Cardiac fibroblast (primary cell): ENCODE measurements at regions not wholly inside any gene's neighbourhood (a gene's known extent, or its start where the extent isn't known, plus 50 kb on each side); places are given as distances from the start of the nearest gene placed in this dataset.
"Not testable (repeated sequence)": the region's sequence is repeated elsewhere in the genome, so short reads cannot be mapped to it uniquely, and the experiment has no call there.

ENCODE experiments used
- DNase-seq, 2 donors: peaks; one replicate each; pipeline versions ENCODE4 v3.0.0 to v3.0.0-alpha.2; 2010; ENCODE audit warnings: low read depth in 2 of 2
- H3K4me3 ChIP-seq, 2 donors: replicated peaks in 1 of 2; 1 replicate in 1 of 2; 2 replicates in 1 of 2; pipeline ENCODE4 v1.5.1; 2011; ENCODE audit warnings: low read depth in 2 of 2, low read length in 2 of 2, mild to moderate bottlenecking in 2 of 2, moderate library complexity in 1 of 2
- TF ChIP-seq, protein P1 (sequence below): IDR thresholded peaks from one replicate; pipeline ENCODE4 v1.5.1; 2011; ENCODE audit warnings: low read depth, mild to moderate bottlenecking, low read length, inconsistent platforms

DNA sequence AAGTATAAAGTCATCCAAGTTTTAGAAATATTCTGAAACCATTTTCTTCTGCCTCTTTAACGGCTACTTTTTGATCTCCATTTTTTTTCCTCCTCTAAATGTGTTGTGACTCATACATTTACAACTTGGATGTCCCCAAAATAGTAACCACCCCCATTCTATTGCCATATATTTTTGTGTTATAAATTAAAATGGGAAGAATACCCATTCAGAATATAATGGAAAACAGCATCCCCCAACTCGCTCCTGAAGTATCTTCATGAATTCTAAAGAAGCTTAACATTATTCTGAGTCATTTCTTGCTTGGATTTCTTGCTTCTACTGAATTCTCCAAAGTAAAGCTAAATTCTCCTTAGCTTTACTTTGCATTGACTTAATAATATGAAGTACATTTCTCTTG is 92.0 kb upstream of the PTPN13 start:
- no peak for DNase-seq
- TF ChIP-seq, protein P1, sequence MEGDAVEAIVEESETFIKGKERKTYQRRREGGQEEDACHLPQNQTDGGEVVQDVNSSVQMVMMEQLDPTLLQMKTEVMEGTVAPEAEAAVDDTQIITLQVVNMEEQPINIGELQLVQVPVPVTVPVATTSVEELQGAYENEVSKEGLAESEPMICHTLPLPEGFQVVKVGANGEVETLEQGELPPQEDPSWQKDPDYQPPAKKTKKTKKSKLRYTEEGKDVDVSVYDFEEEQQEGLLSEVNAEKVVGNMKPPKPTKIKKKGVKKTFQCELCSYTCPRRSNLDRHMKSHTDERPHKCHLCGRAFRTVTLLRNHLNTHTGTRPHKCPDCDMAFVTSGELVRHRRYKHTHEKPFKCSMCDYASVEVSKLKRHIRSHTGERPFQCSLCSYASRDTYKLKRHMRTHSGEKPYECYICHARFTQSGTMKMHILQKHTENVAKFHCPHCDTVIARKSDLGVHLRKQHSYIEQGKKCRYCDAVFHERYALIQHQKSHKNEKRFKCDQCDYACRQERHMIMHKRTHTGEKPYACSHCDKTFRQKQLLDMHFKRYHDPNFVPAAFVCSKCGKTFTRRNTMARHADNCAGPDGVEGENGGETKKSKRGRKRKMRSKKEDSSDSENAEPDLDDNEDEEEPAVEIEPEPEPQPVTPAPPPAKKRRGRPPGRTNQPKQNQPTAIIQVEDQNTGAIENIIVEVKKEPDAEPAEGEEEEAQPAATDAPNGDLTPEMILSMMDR = no peak
- no peak overlapping the region for H3K4me3 ChIP-seq

DNA sequence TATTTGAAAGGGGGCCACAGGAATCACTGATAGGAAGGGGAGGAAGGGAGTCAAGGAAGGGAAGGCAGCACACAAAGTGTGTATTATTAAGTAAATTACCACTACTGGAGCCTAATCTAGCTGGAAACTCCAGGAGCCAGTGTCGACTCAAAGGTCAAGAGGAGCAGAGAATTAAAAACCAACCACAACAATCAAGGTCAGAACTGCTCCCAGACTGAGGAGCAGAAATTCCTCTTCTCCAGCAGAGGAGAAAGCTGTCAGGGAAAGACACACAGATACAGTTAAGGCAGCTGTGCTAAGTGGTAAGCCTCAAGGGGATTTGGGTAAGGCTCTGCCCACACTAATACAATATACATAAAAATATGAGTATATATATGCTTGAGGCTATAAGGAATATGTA is 87.5 kb upstream of the PTPN13 start:
- TF ChIP-seq, protein P1 = no peak
- DNase-seq = no peak
- no peak overlapping the region for H3K4me3 ChIP-seq

DNA sequence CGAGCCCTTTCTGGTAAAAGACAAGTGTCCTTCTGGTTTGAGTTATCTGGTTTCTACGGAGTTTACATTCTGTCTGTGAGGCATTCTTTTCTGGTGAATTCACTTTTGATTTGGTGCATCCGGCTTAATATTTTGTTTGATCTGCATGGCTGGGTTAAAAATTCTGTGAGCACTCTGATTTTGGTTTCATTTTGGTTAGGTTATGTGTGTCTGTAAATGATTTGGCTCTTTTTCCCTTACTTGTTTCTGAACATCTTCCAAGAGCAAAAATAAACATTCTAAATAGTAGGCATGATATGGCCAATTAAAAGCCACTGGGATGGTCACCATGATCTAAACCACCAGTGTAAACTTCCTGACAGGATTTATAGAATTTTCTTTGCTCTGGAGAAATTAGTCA is 85.7 kb upstream of the PTPN13 start:
- peak; percentile 15 to 29 for DNase-seq
- TF ChIP-seq, protein P1 = no peak
- peak overlapping the region in 1 of 2 donors; percentile 11 for H3K4me3 ChIP-seq

DNA sequence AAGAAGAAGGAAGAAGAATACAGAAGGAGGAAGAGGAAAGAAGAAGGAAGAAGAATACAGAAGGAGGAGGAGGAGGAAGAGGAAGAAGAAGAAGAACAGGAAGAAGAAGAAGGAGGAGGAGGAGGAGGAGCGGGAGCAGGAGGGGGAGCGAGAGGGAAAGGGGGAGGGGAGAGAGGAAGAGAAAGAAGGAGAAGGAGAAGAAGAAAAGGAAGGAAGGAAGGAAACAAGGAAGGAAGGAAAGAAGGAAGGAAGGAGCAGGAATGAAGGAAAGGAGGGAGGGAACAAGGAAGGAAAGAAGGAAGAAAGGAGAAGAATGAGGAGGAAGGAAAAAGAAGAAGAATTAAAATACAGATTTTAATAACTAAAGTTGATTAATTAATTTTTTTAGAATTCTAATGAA is 82.5 kb upstream of the PTPN13 start:
- TF ChIP-seq, protein P1 = no peak
- no peak for DNase-seq
- H3K4me3 ChIP-seq = no peak overlapping the region

DNA sequence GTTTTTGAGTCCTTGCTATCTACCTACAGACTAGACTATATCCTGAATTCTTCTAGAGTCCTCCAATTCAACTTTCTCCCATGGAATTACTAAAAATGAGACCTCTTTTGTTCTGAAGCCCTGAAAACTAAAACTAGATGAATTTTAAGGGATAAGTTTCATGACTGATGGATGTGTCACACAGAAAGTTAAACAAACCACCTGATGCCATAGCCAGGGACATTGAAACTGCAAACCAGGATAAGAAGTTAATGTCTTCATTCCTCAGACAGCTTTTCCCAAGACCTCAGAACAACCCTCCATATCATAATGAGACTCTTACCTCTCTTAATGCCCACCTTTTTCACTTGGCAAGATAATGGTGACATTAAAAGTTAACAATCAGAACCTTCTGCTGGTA is 81.5 kb upstream of the PTPN13 start:
- TF ChIP-seq, protein P1 = no peak
- no peak for DNase-seq
- H3K4me3 ChIP-seq = no peak overlapping the region

DNA sequence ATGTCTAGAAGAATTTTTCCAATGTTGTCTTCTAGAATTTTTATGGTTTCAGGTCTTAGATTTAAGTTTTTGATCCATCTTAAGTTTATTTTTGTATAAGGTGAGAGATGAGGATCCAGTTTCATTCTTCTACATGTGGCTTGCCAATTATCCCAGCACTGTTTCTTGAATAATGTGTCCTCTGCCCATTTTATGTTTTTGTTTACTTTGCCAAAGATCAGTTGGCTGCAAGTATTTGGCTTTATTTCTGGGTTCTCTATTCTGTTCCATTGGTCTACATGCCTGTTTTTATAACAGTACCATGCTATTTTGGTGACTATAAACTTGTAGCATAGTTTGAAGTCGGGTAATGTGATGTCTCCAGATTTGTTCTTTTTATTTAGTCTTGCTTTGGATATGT is 78.2 kb upstream of the PTPN13 start:
- not testable (repeated sequence) for DNase-seq, H3K4me3 ChIP-seq

DNA sequence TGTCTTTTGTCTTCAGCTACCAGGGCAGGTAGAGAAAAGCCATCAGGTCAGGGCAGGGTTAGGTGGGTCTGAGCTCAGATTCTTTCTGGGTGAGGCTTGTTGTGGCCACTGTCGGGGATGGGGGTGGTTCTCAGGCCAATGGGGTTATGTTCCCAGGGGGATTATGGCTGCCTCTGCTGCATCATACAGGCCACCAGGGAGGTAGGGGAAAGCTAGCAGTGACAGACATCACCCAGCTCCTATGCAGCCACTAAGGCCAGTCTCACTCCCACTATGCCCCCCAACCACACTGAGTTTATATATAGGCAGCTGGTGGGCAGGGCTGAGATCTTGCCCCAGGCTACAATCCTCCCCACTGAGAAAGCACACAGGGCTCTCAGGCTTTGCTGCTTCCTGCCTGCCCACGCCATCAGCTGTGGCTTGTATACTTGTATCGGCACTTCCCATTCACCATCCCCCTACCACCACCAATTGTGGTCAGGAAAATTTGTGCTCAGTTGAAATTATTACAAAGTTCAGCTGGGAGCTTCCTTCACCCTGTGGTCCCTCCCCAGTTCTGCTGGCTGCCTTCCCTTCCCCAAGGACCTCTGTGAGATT is 72.6 kb upstream of the PTPN13 start:
- H3K4me3 ChIP-seq = no peak overlapping the region
- TF ChIP-seq, protein P1 = no peak

More for the DNA sequence above, 72.6 kb upstream of the PTPN13 start:
- no peak for DNase-seq
